HepG2 (cell line): ENCODE measurements at regions not wholly inside any gene's neighbourhood (a gene's known extent, or its start where the extent isn't known, plus 50 kb on each side); places are given as distances from the start of the nearest gene placed in this dataset.

Experiments used
- BRCA1 ChIP-seq: sonication (generic); formaldehyde crosslinking; IDR thresholded peaks from 2 replicates; pipeline ENCODE4 v1.4.0; 2020; ENCODE audit warnings: missing genetic modification reagents
- CTCF ChIP-seq: sonication (generic); formaldehyde crosslinking; IDR thresholded peaks from 2 replicates; pipeline ENCODE4 v1.5.0; 2020; ENCODE audit warnings: mild to moderate bottlenecking, missing genetic modification reagents, moderate library complexity
- GTF3A ChIP-seq: sonication (generic); formaldehyde crosslinking; conservative IDR thresholded peaks from 2 replicates; pipeline ENCODE4 v1.4.0; 2020; ENCODE audit warnings: mild to moderate bottlenecking, missing genetic modification reagents
- RELA ChIP-seq: sonication (generic); formaldehyde crosslinking; IDR thresholded peaks from 2 replicates; pipeline ENCODE4 v1.4.0; 2020; ENCODE audit warnings: missing genetic modification reagents
- SMC3 ChIP-seq: IDR thresholded peaks from 2 replicates; pipeline ENCODE4 v1.6.1; 2011; ENCODE audit warnings: low read length, improper control_type of control experiment
- SRF ChIP-seq: IDR thresholded peaks from 2 replicates; pipeline ENCODE4 v1.6.1; 2011; ENCODE audit warnings: mild to moderate bottlenecking, low read depth, low read length, moderate library complexity
- TBL1XR1 ChIP-seq: fragments of 150-350 bp; IDR thresholded peaks from 2 replicates; pipeline ENCODE4 v1.6.1; 2014; ENCODE audit warnings: borderline replicate concordance, low read length; ENCODE audit not compliant: partially characterized antibody
- ZBTB26 ChIP-seq: IDR thresholded peaks from 2 replicates; pipeline ENCODE4 v1.6.1; 2016; ENCODE audit warnings: missing compliant biosample characterization, missing genetic modification reagents, borderline replicate concordance
- ZC3H4 ChIP-seq: sonication (generic); formaldehyde crosslinking; IDR thresholded peaks from 2 replicates; pipeline ENCODE4 v1.4.0; 2020; ENCODE audit warnings: missing genetic modification reagents, borderline replicate concordance
- ZNF10 ChIP-seq: sonication (generic); formaldehyde crosslinking; IDR thresholded peaks from 2 replicates; pipeline ENCODE4 v1.4.0; 2020; ENCODE audit warnings: mild to moderate bottlenecking, low read depth, missing genetic modification reagents, borderline replicate concordance
- ZNF138 ChIP-seq: sonication (generic); formaldehyde crosslinking; IDR thresholded peaks from 2 replicates; pipeline ENCODE4 v1.5.0; 2020; ENCODE audit warnings: mild to moderate bottlenecking, low read depth, missing genetic modification reagents
- ZNF572 ChIP-seq: sonication (generic); formaldehyde crosslinking; IDR thresholded peaks from 2 replicates; pipeline ENCODE4 v1.5.1; 2020; ENCODE audit warnings: mild to moderate bottlenecking, missing genetic modification reagents
- ZNF615 ChIP-seq: sonication (generic); formaldehyde crosslinking; IDR thresholded peaks from 2 replicates; pipeline ENCODE4 v1.5.0; 2020; ENCODE audit warnings: mild to moderate bottlenecking, missing genetic modification reagents, borderline replicate concordance

GRCh38 chr2:80700961-80701360 is 396.4 kb upstream of the LRRTM1 start:
- TF ChIP-seq BRCA1 (CRISPR knock-in tag) = no peak
- TF ChIP-seq CTCF (CRISPR knock-in tag) = no peak
- TF ChIP-seq SRF = no peak
- TF ChIP-seq ZC3H4 (CRISPR knock-in tag) = no peak
- no peak for TF ChIP-seq ZNF572
- TF ChIP-seq GTF3A (CRISPR knock-in tag) = no peak
- TF ChIP-seq ZBTB26 (CRISPR knock-in tag) = no peak
- no peak for TF ChIP-seq ZNF138 (CRISPR knock-in tag)
- no peak for TF ChIP-seq ZNF10 (CRISPR knock-in tag)
- TF ChIP-seq TBL1XR1 = no peak
- no peak for TF ChIP-seq RELA (CRISPR knock-in tag)
- TF ChIP-seq SMC3 = no peak
- TF ChIP-seq ZNF615 (CRISPR knock-in tag) = no peak
